ENCODE measurements at regions not wholly inside any gene's neighbourhood (a gene's known extent, or its start where the extent isn't known, plus 50 kb on each side); places are given as distances from the start of the nearest gene placed in this dataset.

DNA sequence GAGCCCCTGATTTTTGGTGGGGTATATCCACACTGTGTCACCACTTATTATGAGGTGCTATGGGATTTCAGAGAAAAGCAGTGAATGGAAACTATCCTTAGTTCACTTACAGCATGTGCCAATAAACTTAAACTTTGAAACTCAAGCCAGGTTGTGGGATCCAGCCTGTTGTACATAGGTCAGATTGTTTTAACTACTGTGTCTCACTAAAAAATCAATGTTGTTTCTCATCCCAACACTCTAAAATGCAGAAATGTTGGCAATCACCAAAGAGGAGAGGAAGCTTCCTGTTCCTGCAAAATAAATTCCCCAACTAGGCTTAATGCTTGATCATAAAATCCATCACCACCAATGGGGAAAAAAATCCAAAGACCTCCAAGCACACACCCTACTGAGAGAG lies 173.7 kb upstream of the ONECUT1 start:
- Histone ChIP-seq H3K4me2 (ENCODE audit: insufficient read depth, low read length) (no peak overlapping the region), H3K36me3 (ENCODE audit: control insufficient read depth, insufficient read depth, low read length) (no peaks in the 10 kb centered on the region), H3K9me3 (replicated peaks; ENCODE audit: control insufficient read depth, insufficient read depth, low read depth, low read length) (peaks cover 2% of the 10 kb centered on the region; the same call in 1 of the 2 replicates), H3K79me2 (ENCODE audit: control insufficient read depth, insufficient read depth, low read length) (no peaks in the 10 kb centered on the region), H3K27ac (ENCODE audit: extremely low read depth, low read depth, low read length) (no peak overlapping the region), H4K20me1 (replicated peaks; ENCODE audit: control insufficient read depth, insufficient read depth, low read length) (no peaks in the 10 kb centered on the region), H3K9ac (ENCODE audit: insufficient read depth in 1 of 2, low read depth in 2 of 2, low read length in 2 of 2) (no peak overlapping the region), H2AFZ (ENCODE audit: low read depth, low read length) (no peak overlapping the region), H3K9me1 (ENCODE audit: control insufficient read depth, insufficient read depth, low read length) (no peaks in the 10 kb centered on the region), H3K27me3 (ENCODE audit: control insufficient read depth in 2 of 2, insufficient read depth in 2 of 2, low read length in 2 of 2) (no peaks in the 10 kb centered on the region), H3K4me3 (no peak overlapping the region), H3K4me1 (replicated peaks in 1 of 2; ENCODE audit: control insufficient read depth in 2 of 2, insufficient read depth in 2 of 2, low read length in 2 of 2) (no peaks in the 10 kb centered on the region)
- CTCF ChIA-PET (ENCODE audit: low intra/inter-chr PET ratio): no interaction called here
- FAIRE-seq: no peak
- TF ChIP-seq ZSCAN32 (CRISPR knock-in tag; IDR thresholded peaks at IDR 0.05): no peak
- no peak for TF ChIP-seq ELF2 (CRISPR knock-in tag; IDR thresholded peaks at IDR 0.05)
- TF ChIP-seq MCM3 (IDR thresholded peaks at IDR 0.05): no peak
- TF ChIP-seq SREBF1 (IDR thresholded peaks at IDR 0.05; ENCODE audit: borderline replicate concordance, low read depth, low read length): no peak
- no peak for TF ChIP-seq ARID3B (CRISPR knock-in tag; IDR thresholded peaks at IDR 0.05; ENCODE audit: borderline replicate concordance)
- TF ChIP-seq ZNF3 (CRISPR knock-in tag; IDR thresholded peaks at IDR 0.05): no peak
- no peak for TF ChIP-seq SIN3B (IDR thresholded peaks at IDR 0.05; ENCODE audit: low read depth)
- TF ChIP-seq ZNF239 (CRISPR knock-in tag; IDR thresholded peaks at IDR 0.05): no peak
- intact Hi-C loops (cut with micrococcal nuclease): no loop called here
- POLR2A ChIA-PET: no interaction called here
- DNase-seq (ENCODE audit: extremely low read depth in 1 of 4, low spot score in 3 of 4): no peak
- BruUV-seq (replicated peaks): no TSS peak
- ATAC-seq: no peak
- in situ Hi-C loops (cut with MboI): no loop called here
